ENCODE measurements at regions not wholly inside any gene's neighbourhood (a gene's known extent, or its start where the extent isn't known, plus 50 kb on each side); places are given as distances from the start of the nearest gene placed in this dataset.

GRCh38 chr5:3654515-3654914 lies 58.9 kb downstream of the IRX1 start:
- Histone ChIP-seq H3K4me3 (ENCODE audit: low read length in 3 of 3) (no peak overlapping the region), H3K9me3 (ENCODE audit: control insufficient read depth in 2 of 3, insufficient read depth in 1 of 3, low read length in 3 of 3) (no peaks in the 10 kb centered on the region), H3K36me3 (ENCODE audit: control insufficient read depth in 2 of 3, insufficient read depth in 3 of 3, low read length in 3 of 3) (no peaks in the 10 kb centered on the region), H3K27me3 (ENCODE audit: control insufficient read depth, insufficient read depth, low read length) (no peaks in the 10 kb centered on the region), H3K27ac (ENCODE audit: low read depth in 2 of 2, low read length in 2 of 2) (no peak overlapping the region), H3K4me1 (ENCODE audit: control insufficient read depth in 2 of 3, insufficient read depth in 2 of 3, low read depth in 1 of 3, low read length in 3 of 3) (no peaks in the 10 kb centered on the region), H3K9ac (ENCODE audit: low read length in 3 of 3) (no peak overlapping the region)
- FAIRE-seq (no peak), DNase-seq (no peak)
- TF ChIP-seq, protein P1, sequence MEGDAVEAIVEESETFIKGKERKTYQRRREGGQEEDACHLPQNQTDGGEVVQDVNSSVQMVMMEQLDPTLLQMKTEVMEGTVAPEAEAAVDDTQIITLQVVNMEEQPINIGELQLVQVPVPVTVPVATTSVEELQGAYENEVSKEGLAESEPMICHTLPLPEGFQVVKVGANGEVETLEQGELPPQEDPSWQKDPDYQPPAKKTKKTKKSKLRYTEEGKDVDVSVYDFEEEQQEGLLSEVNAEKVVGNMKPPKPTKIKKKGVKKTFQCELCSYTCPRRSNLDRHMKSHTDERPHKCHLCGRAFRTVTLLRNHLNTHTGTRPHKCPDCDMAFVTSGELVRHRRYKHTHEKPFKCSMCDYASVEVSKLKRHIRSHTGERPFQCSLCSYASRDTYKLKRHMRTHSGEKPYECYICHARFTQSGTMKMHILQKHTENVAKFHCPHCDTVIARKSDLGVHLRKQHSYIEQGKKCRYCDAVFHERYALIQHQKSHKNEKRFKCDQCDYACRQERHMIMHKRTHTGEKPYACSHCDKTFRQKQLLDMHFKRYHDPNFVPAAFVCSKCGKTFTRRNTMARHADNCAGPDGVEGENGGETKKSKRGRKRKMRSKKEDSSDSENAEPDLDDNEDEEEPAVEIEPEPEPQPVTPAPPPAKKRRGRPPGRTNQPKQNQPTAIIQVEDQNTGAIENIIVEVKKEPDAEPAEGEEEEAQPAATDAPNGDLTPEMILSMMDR (IDR thresholded peaks at IDR 0.05; ENCODE audit: borderline replicate concordance, extremely low read depth, insufficient read depth), result no peak
- intact Hi-C loops (cut with DNase I), result no loop called here

- no peak for FAIRE-seq
- H3K4me3 ChIP-seq (ENCODE audit: low read length in 3 of 3), result no peak overlapping the region
- intact Hi-C loops (cut with DNase I), result no loop called here
Observed at GRCh38 chr5:3656803-3657202, 61.2 kb downstream of the IRX1 start.

GRCh38 chr5:3657364-3658022 lies 61.9 kb downstream of the IRX1 start:
- no peak for FAIRE-seq
- intact Hi-C loops (cut with DNase I), result no loop called here
- Histone ChIP-seq H3K27ac (ENCODE audit: low read depth in 2 of 2, low read length in 2 of 2) (no peak overlapping the region), H3K9ac (ENCODE audit: low read length in 3 of 3) (no peak overlapping the region), H3K36me3 (ENCODE audit: control insufficient read depth in 2 of 3, insufficient read depth in 3 of 3, low read length in 3 of 3) (no peaks in the 10 kb centered on the region), H3K9me3 (ENCODE audit: control insufficient read depth in 2 of 3, insufficient read depth in 1 of 3, low read length in 3 of 3) (no peaks in the 10 kb centered on the region), H3K27me3 (ENCODE audit: control insufficient read depth, insufficient read depth, low read length) (no peaks in the 10 kb centered on the region), H3K4me1 (ENCODE audit: control insufficient read depth in 2 of 3, insufficient read depth in 2 of 3, low read depth in 1 of 3, low read length in 3 of 3) (no peaks in the 10 kb centered on the region), H3K4me3 (ENCODE audit: low read length in 3 of 3) (no peak overlapping the region)
- DNase-seq, result no peak
- TF ChIP-seq, protein P1 (IDR thresholded peaks at IDR 0.05; ENCODE audit: borderline replicate concordance, extremely low read depth, insufficient read depth), result no peak

More at GRCh38 chr5:3656803-3657202, 61.2 kb downstream of the IRX1 start:
- Histone ChIP-seq H3K9me3 (ENCODE audit: control insufficient read depth in 2 of 3, insufficient read depth in 1 of 3, low read length in 3 of 3) (no peaks in the 10 kb centered on the region), H3K4me1 (ENCODE audit: control insufficient read depth in 2 of 3, insufficient read depth in 2 of 3, low read depth in 1 of 3, low read length in 3 of 3) (no peaks in the 10 kb centered on the region), H3K27me3 (ENCODE audit: control insufficient read depth, insufficient read depth, low read length) (no peaks in the 10 kb centered on the region), H3K36me3 (ENCODE audit: control insufficient read depth in 2 of 3, insufficient read depth in 3 of 3, low read length in 3 of 3) (no peaks in the 10 kb centered on the region), H3K9ac (ENCODE audit: low read length in 3 of 3) (no peak overlapping the region), H3K27ac (ENCODE audit: low read depth in 2 of 2, low read length in 2 of 2) (no peak overlapping the region)
- TF ChIP-seq, protein P1 (IDR thresholded peaks at IDR 0.05; ENCODE audit: borderline replicate concordance, extremely low read depth, insufficient read depth), result no peak
- DNase-seq, result no peak

GRCh38 chr5:3658929-3659328 lies 63.3 kb downstream of the IRX1 start:
- intact Hi-C loops (cut with DNase I), result no loop called here
- Histone ChIP-seq H3K27ac (ENCODE audit: low read depth in 2 of 2, low read length in 2 of 2) (no peak overlapping the region), H3K4me3 (ENCODE audit: low read length in 3 of 3) (no peak overlapping the region), H3K36me3 (ENCODE audit: control insufficient read depth in 2 of 3, insufficient read depth in 3 of 3, low read length in 3 of 3) (no peaks in the 10 kb centered on the region), H3K27me3 (ENCODE audit: control insufficient read depth, insufficient read depth, low read length) (no peaks in the 10 kb centered on the region), H3K9ac (ENCODE audit: low read length in 3 of 3) (no peak overlapping the region), H3K9me3 (ENCODE audit: control insufficient read depth in 2 of 3, insufficient read depth in 1 of 3, low read length in 3 of 3) (no peaks in the 10 kb centered on the region), H3K4me1 (ENCODE audit: control insufficient read depth in 2 of 3, insufficient read depth in 2 of 3, low read depth in 1 of 3, low read length in 3 of 3) (no peaks in the 10 kb centered on the region)
- no peak for DNase-seq
- no peak for FAIRE-seq
- TF ChIP-seq, protein P1 (IDR thresholded peaks at IDR 0.05; ENCODE audit: borderline replicate concordance, extremely low read depth, insufficient read depth), result no peak

Measured in kidney (tissue), 13 donors.